ENCODE measurements at regions not wholly inside any gene's neighbourhood (a gene's known extent, or its start where the extent isn't known, plus 50 kb on each side); places are given as distances from the start of the nearest gene placed in this dataset.

GRCh38 chr1:172951730-172952365 lies 98.9 kb downstream of the TNFSF18 start:
- no peak for TF ChIP-seq CTCF (IDR thresholded peaks at IDR 0.05; ENCODE audit: low read depth, low read length, missing control alignments)
- no peak for DNase-seq (ENCODE audit: low read depth)
- H3K4me3 ChIP-seq (ENCODE audit: low read depth, low read length): no peak overlapping the region

- no peak for DNase-seq (ENCODE audit: low read depth)
- H3K4me3 ChIP-seq (ENCODE audit: low read depth, low read length): no peak overlapping the region
- no peak for TF ChIP-seq CTCF (IDR thresholded peaks at IDR 0.05; ENCODE audit: low read depth, low read length, missing control alignments)
These were observed 98.2 kb downstream of the TNFSF18 start for GRCh38 chr1:172952516-172952915.

DNA sequence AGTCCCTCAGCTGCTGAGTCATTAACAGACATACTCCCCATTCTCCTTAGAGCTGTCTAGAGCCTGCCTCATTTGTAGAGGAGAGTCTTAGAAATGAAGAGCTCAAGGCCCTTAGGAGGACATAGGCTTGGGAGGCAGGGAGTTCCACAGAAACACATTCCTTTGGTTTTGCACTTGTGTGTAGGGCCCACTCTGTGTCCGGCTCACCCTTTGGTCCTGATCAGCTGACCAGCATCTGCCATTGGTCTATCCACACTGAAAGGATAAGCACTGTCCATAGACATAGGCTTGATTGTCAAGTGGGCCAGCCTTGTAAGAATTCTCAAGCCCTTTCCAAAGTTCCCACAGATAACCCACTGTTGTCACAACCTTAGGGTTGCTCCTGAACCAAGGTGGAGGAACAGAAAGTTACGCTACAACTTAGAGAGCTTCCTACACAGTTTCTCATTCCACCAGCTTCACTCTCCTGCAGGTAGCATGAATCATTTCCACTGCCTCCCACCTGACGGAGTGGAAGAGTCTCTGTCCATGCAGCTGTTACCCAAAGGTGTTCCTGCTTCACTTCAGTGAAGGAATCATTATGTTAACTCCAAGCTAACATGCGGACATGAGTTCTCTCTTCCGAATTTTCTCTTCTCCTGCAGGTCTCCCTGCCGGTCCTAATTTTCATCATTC lies 96.1 kb downstream of the TNFSF18 start:
- DNase-seq (ENCODE audit: low read depth): no peak
- H3K4me3 ChIP-seq (ENCODE audit: low read depth, low read length): no peak overlapping the region
- TF ChIP-seq CTCF (IDR thresholded peaks at IDR 0.05; ENCODE audit: low read depth, low read length, missing control alignments): no peak

GRCh38 chr1:172955161-172955815 lies 95.5 kb downstream of the TNFSF18 start:
- no peak for DNase-seq (ENCODE audit: low read depth)
- no peak overlapping the region for H3K4me3 ChIP-seq (ENCODE audit: low read depth, low read length)
- TF ChIP-seq CTCF (IDR thresholded peaks at IDR 0.05; ENCODE audit: low read depth, low read length, missing control alignments): no peak

DNA sequence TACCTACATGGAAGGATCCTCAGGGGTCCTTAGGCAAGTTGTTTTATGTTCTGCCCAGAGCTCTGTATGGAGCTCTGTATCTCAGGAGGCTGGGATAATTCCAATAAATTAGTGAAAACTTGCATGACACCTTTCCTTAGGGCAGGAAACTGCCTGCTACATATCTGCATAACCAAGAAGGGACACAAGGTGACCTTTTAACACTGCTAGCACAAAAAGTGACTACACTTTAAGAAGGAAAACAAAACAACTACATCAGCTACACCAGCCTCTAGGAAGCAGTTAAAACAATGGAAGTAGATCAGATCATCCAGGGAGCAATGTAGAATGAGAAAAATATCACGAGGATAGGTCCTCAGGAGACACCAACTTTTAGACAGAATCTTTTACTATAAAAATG lies 93.9 kb downstream of the TNFSF18 start:
- TF ChIP-seq CTCF (IDR thresholded peaks at IDR 0.05; ENCODE audit: low read depth, low read length, missing control alignments): no peak
- DNase-seq (ENCODE audit: low read depth): no peak
- H3K4me3 ChIP-seq (ENCODE audit: low read depth, low read length): no peak overlapping the region

DNA sequence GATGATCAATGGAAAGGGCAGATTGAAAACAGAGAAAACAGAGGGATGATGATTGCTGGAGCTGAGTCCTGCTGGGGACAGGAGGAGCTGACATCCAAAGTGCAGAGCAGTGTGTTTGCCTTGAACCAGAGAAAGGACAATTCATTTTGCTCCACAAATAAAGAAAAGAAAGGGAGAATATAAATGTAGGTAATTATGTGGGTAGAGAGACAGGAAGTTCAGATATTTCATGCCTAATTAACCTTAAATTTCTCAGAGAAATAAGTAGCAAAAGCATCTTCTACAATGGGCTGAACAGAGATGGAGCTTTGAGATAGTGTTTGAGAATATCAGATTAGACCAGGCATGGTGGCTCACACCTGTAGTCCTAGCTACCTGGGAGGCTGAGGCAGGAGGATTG lies 93.2 kb downstream of the TNFSF18 start:
- no peak overlapping the region for H3K4me3 ChIP-seq (ENCODE audit: low read depth, low read length)
- no peak for DNase-seq (ENCODE audit: low read depth)
- TF ChIP-seq CTCF (IDR thresholded peaks at IDR 0.05; ENCODE audit: low read depth, low read length, missing control alignments): no peak

Measured in GM12864 (cell line).